Activated T-cell treated with anti-CD3 and anti-CD28 coated beads, Interleukin-2, amount 50 U/mL, for 4 hours (primary cell): ENCODE measurements at regions not wholly inside any gene's neighbourhood (a gene's known extent, or its start where the extent isn't known, plus 50 kb on each side); places are given as distances from the start of the nearest gene placed in this dataset.

ENCODE experiments used
- ATAC-seq, 2 donors: fragments of 200-7000 bp; cut with Tn5 transposase; one replicate each; pipeline ENCODE4 v1.10.0; 2021
- DNase-seq: peaks from one replicate; pipeline ENCODE4 v3.0.0-alpha.2; 2020
- H3K27me3 Mint-ChIP-seq: one replicate; pipeline ENCODE4 v1.8.0; 2021; ENCODE audit warnings: low read depth, mixed read lengths
- H3K36me3 Mint-ChIP-seq: one replicate; pipeline ENCODE4 v1.8.0; 2022; ENCODE audit warnings: mixed read lengths; ENCODE audit not compliant: insufficient read depth
- H3K4me1 Mint-ChIP-seq: one replicate; pipeline ENCODE4 v1.8.0; 2021; ENCODE audit warnings: low read depth, mixed read lengths
- H3K4me3 Mint-ChIP-seq: one replicate; pipeline ENCODE4 v1.8.0; 2021; ENCODE audit warnings: mild to moderate bottlenecking, moderate library complexity, mixed read lengths
- H3K9me3 Mint-ChIP-seq: one replicate; pipeline ENCODE4 v1.8.0; 2021; ENCODE audit warnings: mixed read lengths

DNA sequence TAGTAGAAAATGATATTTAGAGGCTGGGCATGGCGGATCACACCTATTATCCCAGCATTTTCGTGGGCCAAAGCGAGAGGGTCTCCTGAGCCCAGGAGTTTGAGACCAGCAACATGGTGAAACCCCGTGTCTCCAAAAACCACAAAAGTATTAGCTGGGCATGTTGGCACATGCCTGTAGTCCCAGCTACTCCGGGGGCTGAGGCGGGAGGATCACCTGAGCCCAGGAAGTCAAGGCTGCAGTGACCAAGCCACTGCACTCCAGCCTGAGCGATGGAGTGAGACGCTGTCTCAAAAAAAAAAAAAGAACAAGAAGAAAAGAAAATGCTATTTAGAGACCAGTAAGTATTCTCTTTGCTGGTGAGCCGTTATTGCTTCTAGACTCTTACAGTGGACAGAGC lies 79.2 kb upstream of the MDM1 start:
- H3K27me3 Mint-ChIP-seq = peaks cover 2% of the 10 kb centered on the region
- ATAC-seq (no peak), DNase-seq (no peak)
- H3K9me3 Mint-ChIP-seq = no peaks in the 10 kb centered on the region
- H3K36me3 Mint-ChIP-seq = no peaks in the 10 kb centered on the region
- H3K4me1 Mint-ChIP-seq = peaks cover 7% of the 10 kb centered on the region
- H3K4me3 Mint-ChIP-seq = no peak overlapping the region

DNA sequence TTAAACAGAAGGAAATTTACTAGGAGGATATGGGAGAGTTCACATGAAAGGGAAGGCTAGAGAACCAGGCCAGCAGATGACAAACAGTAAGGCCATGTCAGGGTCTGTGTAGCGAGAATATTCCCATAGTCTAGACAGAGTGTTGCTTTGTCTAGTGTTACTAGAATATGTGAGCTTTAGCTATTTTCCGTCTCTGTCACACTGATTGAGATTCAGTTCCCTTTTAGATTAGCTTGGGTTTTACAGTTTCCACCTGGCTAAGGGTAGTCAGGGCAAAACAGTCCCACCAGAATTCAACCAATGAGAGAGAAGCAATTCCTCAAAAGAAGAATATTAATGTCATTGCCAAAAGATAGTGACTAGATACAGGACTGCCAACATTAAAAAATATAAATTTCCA lies 82.8 kb upstream of the MDM1 start:
- DNase-seq = no peak
- H3K4me3 Mint-ChIP-seq = no peak overlapping the region
- ATAC-seq = no peak
- H3K27me3 Mint-ChIP-seq = peaks cover 2% of the 10 kb centered on the region
- peaks cover 11% of the 10 kb centered on the region for H3K4me1 Mint-ChIP-seq
- no peaks in the 10 kb centered on the region for H3K36me3 Mint-ChIP-seq
- H3K9me3 Mint-ChIP-seq = no peaks in the 10 kb centered on the region

DNA sequence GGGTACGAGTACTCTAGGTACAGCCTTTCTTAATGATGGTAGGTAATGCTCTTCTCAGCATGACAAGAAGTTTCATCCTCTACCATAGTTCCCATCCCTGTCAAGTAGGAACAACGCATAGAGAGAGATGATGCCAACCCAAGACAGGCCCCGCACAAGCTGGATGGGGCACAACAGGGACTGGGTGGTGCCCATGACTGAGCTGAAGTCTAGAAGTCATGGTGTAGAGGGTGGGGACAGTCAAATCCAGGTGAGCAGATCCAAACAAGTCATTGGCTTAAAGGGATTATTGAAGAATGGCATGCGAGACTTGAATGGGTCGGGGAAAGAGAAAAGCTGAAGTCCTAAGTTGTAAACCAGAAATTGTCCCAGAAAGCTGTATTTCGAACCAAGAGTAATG lies 84.2 kb upstream of the MDM1 start:
- no peak overlapping the region for H3K4me3 Mint-ChIP-seq
- no peaks in the 10 kb centered on the region for H3K27me3 Mint-ChIP-seq
- H3K9me3 Mint-ChIP-seq = no peaks in the 10 kb centered on the region
- DNase-seq = no peak
- peaks cover 23% of the 10 kb centered on the region for H3K4me1 Mint-ChIP-seq
- no peak for ATAC-seq
- no peaks in the 10 kb centered on the region for H3K36me3 Mint-ChIP-seq

DNA sequence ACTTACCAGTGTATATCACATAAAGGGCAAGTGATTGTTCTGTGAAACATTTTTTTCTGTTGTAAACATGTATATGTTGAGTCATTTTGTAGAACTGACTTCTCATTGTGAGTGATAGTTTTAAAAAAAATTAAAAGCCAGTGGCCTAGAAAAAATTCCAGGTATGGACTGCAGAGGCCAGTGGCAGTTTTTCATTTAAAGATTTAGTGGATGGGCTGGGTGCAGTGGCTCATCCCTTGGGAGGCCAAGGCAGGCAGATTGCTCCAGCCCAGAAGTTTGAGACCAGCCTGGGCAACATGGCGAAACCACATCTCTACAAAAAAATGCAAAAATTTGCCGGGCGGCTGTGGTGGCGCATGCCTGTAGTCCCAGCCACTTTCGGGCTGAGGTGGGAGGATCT lies 84.7 kb upstream of the MDM1 start:
- DNase-seq = no peak
- peaks cover 23% of the 10 kb centered on the region for H3K4me1 Mint-ChIP-seq
- no peaks in the 10 kb centered on the region for H3K27me3 Mint-ChIP-seq
- ATAC-seq = no peak
- H3K9me3 Mint-ChIP-seq = no peaks in the 10 kb centered on the region
- no peaks in the 10 kb centered on the region for H3K36me3 Mint-ChIP-seq
- no peak overlapping the region for H3K4me3 Mint-ChIP-seq

DNA sequence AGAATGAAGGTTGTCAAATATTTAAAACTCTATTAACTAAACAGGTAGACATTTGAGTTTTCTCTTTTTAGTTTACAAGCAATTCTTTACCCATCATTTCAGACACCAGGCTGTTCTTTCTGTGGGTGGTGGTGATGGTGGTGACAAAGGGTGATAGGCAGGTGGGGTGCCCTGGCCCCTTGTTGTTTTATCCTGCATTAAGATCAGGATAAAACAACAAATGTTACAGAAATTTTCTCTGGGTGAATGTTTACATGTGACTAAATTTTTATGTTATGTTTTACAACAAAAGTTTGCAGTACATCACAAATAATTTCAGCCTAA lies 85.9 kb upstream of the MDM1 start:
- Mint-ChIP-seq H3K4me1 (peaks cover 33% of the 10 kb centered on the region), H3K36me3 (peaks cover 1% of the 10 kb centered on the region), H3K9me3 (no peaks in the 10 kb centered on the region), H3K27me3 (no peaks in the 10 kb centered on the region), H3K4me3 (no peak overlapping the region)
- DNase-seq = no peak
- ATAC-seq = no peak

DNA sequence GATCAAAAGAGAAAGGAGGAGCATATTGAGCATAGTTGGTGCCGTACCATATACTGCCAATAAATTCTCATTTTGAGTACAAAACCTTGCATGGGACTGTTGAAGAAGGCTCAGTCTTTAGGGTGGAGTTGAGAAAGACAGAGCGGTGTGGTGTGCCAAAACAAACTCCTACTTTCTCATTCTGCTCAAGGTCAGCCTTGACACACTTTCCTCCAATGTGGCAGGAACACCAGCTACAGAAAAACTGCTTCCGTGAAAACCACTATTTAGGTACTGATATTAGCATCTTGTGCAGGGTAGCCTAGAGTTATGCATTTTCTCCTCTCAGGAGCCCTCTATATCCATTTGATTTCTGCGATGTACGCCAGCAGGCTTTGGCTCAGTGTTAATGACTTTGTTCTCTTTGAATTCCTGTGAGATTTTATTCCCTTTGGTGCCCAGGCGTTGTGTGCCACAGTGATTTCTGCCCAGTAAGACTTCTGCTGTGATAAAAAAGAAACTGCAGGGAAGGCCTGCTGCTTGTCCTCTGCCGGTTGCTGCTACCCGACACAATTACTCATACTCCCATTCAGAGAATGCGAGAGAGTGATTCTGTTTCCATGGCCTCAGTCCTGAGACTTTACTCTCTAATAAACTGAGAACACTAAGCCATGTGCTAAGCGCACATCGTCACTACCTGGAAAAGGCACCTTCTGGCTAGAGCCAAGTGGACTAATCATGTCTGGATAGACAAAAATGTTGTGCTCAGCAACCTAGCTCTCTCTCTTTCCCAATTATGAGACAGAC lies 88.3 kb upstream of the MDM1 start:
- no peaks in the 10 kb centered on the region for H3K27me3 Mint-ChIP-seq
- ATAC-seq = no peak
- H3K9me3 Mint-ChIP-seq = peaks cover 1% of the 10 kb centered on the region
- H3K4me1 Mint-ChIP-seq = peaks cover 35% of the 10 kb centered on the region
- H3K36me3 Mint-ChIP-seq = peaks cover 3% of the 10 kb centered on the region
- no peak for DNase-seq
- H3K4me3 Mint-ChIP-seq = peak overlapping the region; percentile 40

DNA sequence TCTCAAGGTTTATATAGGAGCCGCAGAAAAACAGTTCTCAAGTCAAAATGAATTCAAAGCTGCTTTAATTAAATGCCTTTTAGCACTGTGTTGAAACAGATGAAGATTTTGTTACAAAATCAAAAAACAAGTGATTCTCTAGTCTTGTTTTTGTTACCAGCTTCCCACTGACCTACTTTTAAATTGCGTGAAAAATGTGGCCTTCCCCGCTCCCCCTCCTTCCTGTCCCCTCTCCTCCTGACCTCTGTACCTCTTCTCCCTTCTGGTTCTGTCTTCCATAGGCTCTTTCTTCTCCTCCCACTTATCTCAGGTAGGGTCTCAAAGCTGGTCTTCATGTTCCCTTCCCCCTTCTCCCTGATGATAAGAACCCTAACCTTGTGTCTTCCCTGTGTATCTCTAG lies 90.0 kb upstream of the MDM1 start:
- Mint-ChIP-seq H3K36me3 (peaks cover 4% of the 10 kb centered on the region), H3K4me1 (peaks cover 35% of the 10 kb centered on the region), H3K27me3 (no peaks in the 10 kb centered on the region)

DNA sequence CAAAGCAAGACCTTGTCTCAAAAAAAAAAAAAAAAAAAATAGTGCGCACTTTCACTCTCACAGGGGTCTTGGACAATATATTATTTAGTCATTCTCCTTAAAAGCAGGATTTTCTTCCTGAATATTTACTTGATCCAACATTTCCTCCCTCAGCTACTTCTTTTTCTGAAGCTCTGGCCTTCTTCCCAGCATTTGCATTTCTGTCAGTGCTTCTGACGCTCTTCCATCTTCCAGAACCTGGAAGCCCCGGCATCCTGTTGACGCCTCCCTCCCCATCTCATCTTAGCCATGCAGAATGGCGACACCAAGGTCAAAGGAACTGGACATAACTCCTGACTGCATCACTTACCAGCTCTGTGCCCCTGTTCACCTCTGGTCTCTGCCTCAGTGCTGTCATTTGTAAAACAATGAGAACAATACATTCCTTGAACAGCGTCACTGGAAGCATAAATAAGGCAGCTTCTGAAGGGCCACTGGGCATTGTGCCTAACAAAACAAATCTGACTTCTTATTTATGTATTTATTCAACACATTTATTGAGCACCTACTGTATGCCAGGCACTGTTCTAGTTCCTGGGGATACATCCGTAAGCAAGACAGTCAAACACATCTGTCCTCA lies 90.9 kb upstream of the MDM1 start:
- peaks cover 4% of the 10 kb centered on the region for H3K9me3 Mint-ChIP-seq
- ATAC-seq = no peak
- H3K36me3 Mint-ChIP-seq = peaks cover 4% of the 10 kb centered on the region
- H3K4me1 Mint-ChIP-seq = peaks cover 29% of the 10 kb centered on the region
- no peak for DNase-seq
- no peak overlapping the region for H3K4me3 Mint-ChIP-seq
- H3K27me3 Mint-ChIP-seq = no peaks in the 10 kb centered on the region

More for the DNA sequence above, 90.0 kb upstream of the MDM1 start:
- peaks cover 4% of the 10 kb centered on the region for H3K9me3 Mint-ChIP-seq
- ATAC-seq = no peak
- DNase-seq = no peak
- no peak overlapping the region for H3K4me3 Mint-ChIP-seq

DNA sequence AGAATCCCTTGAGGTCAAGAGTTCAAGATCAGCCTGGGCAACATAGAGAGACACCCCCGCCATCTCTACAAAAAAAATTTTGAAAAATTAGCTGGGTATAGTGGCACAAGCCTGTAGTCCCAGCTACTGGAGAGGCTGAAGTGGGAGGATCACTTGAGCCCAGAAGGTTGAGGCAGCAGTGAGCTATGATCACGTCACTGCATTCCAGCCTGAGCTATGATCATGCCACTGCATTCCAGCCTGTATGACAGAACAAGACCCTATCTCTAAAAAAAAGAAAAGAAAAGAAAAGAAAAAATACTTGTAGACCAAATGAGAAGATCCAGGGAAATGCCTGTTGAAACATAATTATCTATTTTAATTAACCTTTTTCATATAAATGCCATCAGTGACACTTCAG lies 93.8 kb upstream of the MDM1 start:
- H3K27me3 Mint-ChIP-seq = no peaks in the 10 kb centered on the region
- no peak overlapping the region for H3K4me3 Mint-ChIP-seq
- H3K9me3 Mint-ChIP-seq = peaks cover 4% of the 10 kb centered on the region
- no peak for ATAC-seq
- H3K4me1 Mint-ChIP-seq = peaks cover 16% of the 10 kb centered on the region
- DNase-seq = no peak
- peaks cover 4% of the 10 kb centered on the region for H3K36me3 Mint-ChIP-seq

DNA sequence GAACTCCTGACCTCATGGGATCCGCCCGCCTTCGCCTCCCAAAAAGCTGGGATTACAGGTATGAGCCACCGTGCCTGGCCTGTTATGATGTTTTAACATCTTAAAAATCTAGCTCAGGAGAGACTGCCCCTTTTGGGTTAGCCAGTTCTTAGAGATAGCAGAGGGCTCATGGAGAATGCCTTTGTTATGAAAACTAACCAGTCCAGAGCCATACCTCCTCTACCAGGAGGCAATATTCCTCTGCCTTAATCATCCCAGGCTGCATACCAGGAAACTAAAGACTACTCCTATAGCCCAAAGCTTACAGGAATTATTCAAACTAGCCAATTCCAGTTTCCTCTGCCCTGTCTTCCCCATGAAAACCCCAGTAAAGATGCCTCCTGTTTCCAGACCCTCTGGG lies 96.0 kb upstream of the MDM1 start:
- peaks cover 4% of the 10 kb centered on the region for H3K36me3 Mint-ChIP-seq
- no peak overlapping the region for H3K4me3 Mint-ChIP-seq
- DNase-seq (no peak), ATAC-seq (no peak)
- H3K4me1 Mint-ChIP-seq = peaks cover under 1% of the 10 kb centered on the region
- H3K27me3 Mint-ChIP-seq = no peaks in the 10 kb centered on the region
- H3K9me3 Mint-ChIP-seq = peaks cover 4% of the 10 kb centered on the region

DNA sequence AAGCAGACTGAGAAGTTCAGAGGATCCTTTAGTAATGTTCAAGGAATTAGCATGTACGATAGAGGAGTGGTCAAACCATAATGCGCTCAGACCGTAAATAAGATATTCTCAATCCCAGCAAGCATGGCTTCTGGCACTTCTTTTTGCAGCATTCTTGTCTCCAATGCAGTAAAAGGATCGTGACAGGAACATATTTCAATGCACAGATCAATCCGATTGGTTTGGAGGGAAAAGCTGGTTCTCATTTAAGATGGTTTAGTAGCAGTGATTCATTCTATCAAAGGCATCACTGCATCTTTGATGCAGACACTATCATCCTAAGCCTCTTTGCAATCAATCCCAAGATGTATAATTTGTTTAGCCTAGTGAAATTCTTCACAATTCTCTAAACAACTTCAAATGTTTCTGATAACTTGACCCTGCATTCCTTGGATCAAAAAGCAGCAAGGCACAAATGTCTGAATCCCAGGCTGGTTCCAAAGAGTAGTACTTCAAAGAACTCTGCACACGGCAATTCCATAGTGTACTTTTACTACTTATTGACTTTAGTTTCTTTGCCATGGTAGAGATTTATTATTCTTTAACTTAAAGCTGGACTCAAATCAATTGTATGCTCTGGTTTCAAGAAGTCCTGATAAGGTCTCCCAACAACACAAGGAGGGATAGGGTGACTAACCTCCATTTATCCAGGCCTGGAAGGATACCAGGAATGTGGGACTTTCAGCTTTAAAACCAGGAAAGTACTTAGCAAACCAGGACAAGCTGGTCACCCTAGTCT lies 96.8 kb upstream of the MDM1 start:
- H3K4me3 Mint-ChIP-seq = no peak overlapping the region
- ATAC-seq (no peak), DNase-seq (no peak)

DNA sequence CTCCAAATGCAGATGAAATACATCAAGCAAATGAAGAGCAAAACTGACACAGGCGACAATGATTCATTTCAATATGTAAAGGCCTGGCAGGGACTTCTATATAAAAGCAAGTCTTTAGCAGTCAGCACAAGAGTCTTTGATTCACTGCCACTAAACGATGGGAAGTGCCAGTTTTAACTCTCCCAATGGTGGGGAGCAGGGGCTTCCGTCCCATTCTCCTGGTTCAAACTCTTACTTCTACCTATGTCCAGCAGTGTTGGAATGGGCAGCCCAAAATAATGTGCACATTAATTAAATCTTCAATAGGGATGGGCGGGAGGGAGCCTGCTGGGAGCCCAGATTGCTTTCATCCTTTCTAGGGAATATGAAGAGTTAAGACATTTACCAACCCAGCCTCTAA lies 97.5 kb upstream of the MDM1 start:
- Mint-ChIP-seq H3K4me1 (no peaks in the 10 kb centered on the region), H3K27me3 (no peaks in the 10 kb centered on the region), H3K9me3 (peaks cover 4% of the 10 kb centered on the region), H3K36me3 (peaks cover 12% of the 10 kb centered on the region), H3K4me3 (no peak overlapping the region)
- DNase-seq = no peak
- ATAC-seq = no peak

More for the DNA sequence above, 96.8 kb upstream of the MDM1 start:
- no peaks in the 10 kb centered on the region for H3K4me1 Mint-ChIP-seq
- peaks cover 4% of the 10 kb centered on the region for H3K9me3 Mint-ChIP-seq
- H3K36me3 Mint-ChIP-seq = peaks cover 10% of the 10 kb centered on the region
- H3K27me3 Mint-ChIP-seq = no peaks in the 10 kb centered on the region

DNA sequence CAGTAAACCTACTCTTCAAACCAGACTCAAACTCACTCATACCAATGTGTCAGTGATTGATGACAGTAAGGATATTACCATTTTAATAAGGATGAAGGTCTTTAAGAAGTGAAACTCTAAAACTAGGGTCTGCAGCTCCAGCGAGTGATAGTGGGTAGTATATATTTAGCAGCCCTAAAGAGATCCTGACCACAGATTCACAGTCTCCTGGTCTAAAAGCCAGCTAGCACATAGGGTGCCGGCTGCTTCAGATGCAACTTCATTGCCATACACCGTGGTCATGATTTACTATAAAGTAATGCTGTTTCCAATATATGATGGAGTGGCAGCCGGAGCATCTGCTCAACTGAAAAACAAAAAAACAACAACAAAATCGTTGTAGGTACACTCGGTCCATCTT lies 99.6 kb upstream of the MDM1 start:
- Mint-ChIP-seq H3K9me3 (peaks cover 9% of the 10 kb centered on the region), H3K4me1 (no peaks in the 10 kb centered on the region), H3K36me3 (peaks cover 16% of the 10 kb centered on the region), H3K4me3 (no peak overlapping the region), H3K27me3 (no peaks in the 10 kb centered on the region)
- ATAC-seq = no peak
- no peak for DNase-seq

DNA sequence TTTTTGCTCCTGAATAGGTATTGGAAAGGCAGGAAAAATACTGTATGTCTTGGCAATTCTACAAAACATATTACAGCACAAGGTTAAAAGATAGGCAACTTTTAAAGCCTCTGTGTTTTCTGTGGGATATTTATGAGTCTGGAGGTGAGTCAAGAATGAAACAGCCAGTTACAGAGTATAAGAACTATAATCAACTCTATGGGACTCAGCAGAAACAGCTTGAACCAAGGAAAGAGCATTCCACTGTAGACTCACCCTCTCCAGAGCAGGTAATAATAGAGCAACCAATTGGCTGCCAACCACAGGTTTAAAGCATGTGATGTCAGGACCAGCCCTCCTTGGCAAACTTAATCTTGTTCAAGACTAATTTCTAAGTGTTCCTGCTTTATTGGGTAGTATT lies 100.5 kb upstream of the MDM1 start:
- no peak overlapping the region for H3K4me3 Mint-ChIP-seq
- H3K27me3 Mint-ChIP-seq = no peaks in the 10 kb centered on the region
- ATAC-seq = no peak
- H3K4me1 Mint-ChIP-seq = no peaks in the 10 kb centered on the region
- H3K9me3 Mint-ChIP-seq = peaks cover 9% of the 10 kb centered on the region
- peaks cover 16% of the 10 kb centered on the region for H3K36me3 Mint-ChIP-seq
- no peak for DNase-seq
